Sigmoid colon (tissue), 4 donors: ENCODE measurements at regions not wholly inside any gene's neighbourhood (a gene's known extent, or its start where the extent isn't known, plus 50 kb on each side); places are given as distances from the start of the nearest gene placed in this dataset.
"Not testable (repeated sequence)": the region's sequence is repeated elsewhere in the genome, so short reads cannot be mapped to it uniquely, and the experiment has no call there.

ENCODE experiments used
- CTCF ChIP-seq, 4 experiments: fragments of 450-650 bp in 3 of 4; fragments of 200-600 bp in 1 of 4; IDR thresholded peaks; one replicate each; pipeline ENCODE4 v1.5.1; 2016 to 2019; ENCODE audit warnings: antibody characterized with exemption in 4 of 4, mild to moderate bottlenecking in 3 of 4, moderate library complexity in 2 of 4
- EP300 ChIP-seq, 4 donors: sonication (generic); formaldehyde crosslinking; IDR thresholded peaks; one replicate each; pipeline ENCODE4 v1.6.1; 2017; ENCODE audit warnings: antibody characterized with exemption in 4 of 4
- POLR2A ChIP-seq, 2 donors: fragments of 450-650 bp; IDR thresholded peaks; one replicate each; pipeline ENCODE4 v1.6.1; 2016; ENCODE audit warnings: antibody characterized with exemption in 2 of 2, mild to moderate bottlenecking in 2 of 2, moderate library complexity in 2 of 2
- POLR2AphosphoS5 ChIP-seq, 4 donors: sonication (generic); formaldehyde crosslinking; IDR thresholded peaks; one replicate each; pipeline ENCODE4 v1.6.1; 2017; ENCODE audit warnings: antibody characterized with exemption in 4 of 4

- TF ChIP-seq CTCF, POLR2A, POLR2AphosphoS5, EP300 (IDR thresholded peaks at IDR 0.05): not testable (repeated sequence)
Measured at GRCh38 chr3:74376323-74376722, 238.1 kb downstream of the CNTN3 start.
